K562 (cell line): ENCODE measurements at regions not wholly inside any gene's neighbourhood (a gene's known extent, or its start where the extent isn't known, plus 50 kb on each side); places are given as distances from the start of the nearest gene placed in this dataset.

ENCODE experiments used
- ATAC-seq: fragments of 200-7000 bp; cut with Tn5 transposase; 3 replicates; pipeline ENCODE4 v1.9.1; 2020; ENCODE audit warnings: moderate library complexity
- BruUV-seq: library from RNA; stranded (reverse); fragments of 400-500 nt; replicated peaks from 2 replicates; lab custom pipeline; 2021; lab: Mats Ljungman, UMichigan
- CTCF ChIA-PET: fragments of 300-600 bp; formaldehyde crosslinking; extraction: SDS; loops from one replicate; lab custom pipeline; 2021; ENCODE audit warnings: low intra/inter-chr PET ratio; lab: Yijun Ruan, JAX
- POLR2A ChIA-PET: fragments of 300-600, 350-650 bp; sonication (Branson Sonifier 250); formaldehyde crosslinking; extraction: SDS; loops from one replicate; lab custom pipeline; 2021; ENCODE audit warnings: antibody characterized with exemption, inconsistent platforms; lab: Yijun Ruan, JAX
- DNase-seq, 4 experiments: peaks; one replicate each; pipeline versions ENCODE4 v3.0.0 to v3.0.0-alpha.2; 2011 to 2018; ENCODE audit warnings: low spot score in 3 of 4, mixed read lengths in 3 of 4; ENCODE audit errors: extremely low read depth in 1 of 4
- FAIRE-seq: peaks from 2 replicates; lab custom pipeline; 2011; peaks lifted over from hg19 to GRCh38; lab: Jason Lieb, UNC
- H2AFZ ChIP-seq: 2 replicates; pipeline ENCODE4 v1.6.0; 2011; ENCODE audit warnings: low read depth, low read length, control low read depth, inconsistent platforms
- H3K27ac ChIP-seq: fragments of 200-600 bp; 3 replicates; pipeline ENCODE4 v1.8.0; 2011; ENCODE audit warnings: low read depth, mild to moderate bottlenecking, control low read depth, inconsistent platforms, low read length, moderate library complexity, mixed read lengths; ENCODE audit errors: extremely low read depth
- H3K27me3 ChIP-seq, 2 experiments: fragments of 300-600 bp in 1 of 2; 2 replicates in 1 of 2; 3 replicates in 1 of 2; pipeline versions ENCODE4 v1.6.0 to v1.8.0; 2011; ENCODE audit warnings: inconsistent platforms in 2 of 2, low read length in 2 of 2, mild to moderate bottlenecking in 1 of 2, mixed read lengths in 1 of 2, moderate library complexity in 1 of 2; ENCODE audit not compliant: control insufficient read depth in 2 of 2, insufficient read depth in 2 of 2
- H3K36me3 ChIP-seq: fragments of 300-600 bp; 3 replicates; pipeline ENCODE4 v1.8.0; 2011; ENCODE audit warnings: mild to moderate bottlenecking, low read length, inconsistent platforms; ENCODE audit not compliant: control insufficient read depth, insufficient read depth
- H3K4me1 ChIP-seq, 2 experiments: fragments of 200-600 bp in 1 of 2; replicated peaks in 1 of 2; 2 replicates in 1 of 2; 3 replicates in 1 of 2; pipeline versions ENCODE4 v1.5.1 to v1.8.0; 2011; ENCODE audit warnings: inconsistent platforms in 2 of 2, low read length in 2 of 2, mild to moderate bottlenecking in 1 of 2, mixed read lengths in 1 of 2, moderate library complexity in 1 of 2; ENCODE audit not compliant: control insufficient read depth in 2 of 2, insufficient read depth in 2 of 2
- H3K4me2 ChIP-seq: 2 replicates; pipeline ENCODE4 v1.6.1; 2011; ENCODE audit warnings: low read length, control low read depth, inconsistent platforms, mixed read lengths; ENCODE audit not compliant: insufficient read depth
- H3K4me3 ChIP-seq: fragments of 200-600 bp; sonication (generic), shearing (Covaris generic); 2 replicates; pipeline ENCODE4 v1.5.1; 2016; ENCODE audit warnings: control low read depth, inconsistent platforms
- H3K79me2 ChIP-seq: fragments of 200-600 bp; 3 replicates; pipeline ENCODE4 v1.8.0; 2011; ENCODE audit warnings: low read length, inconsistent platforms; ENCODE audit not compliant: control insufficient read depth, insufficient read depth
- H3K9ac ChIP-seq, 2 experiments: 2 replicates each; pipeline versions ENCODE4 v1.6.0 to v1.6.1; 2011; ENCODE audit warnings: low read depth in 2 of 2, low read length in 2 of 2, control low read depth in 1 of 2, inconsistent platforms in 1 of 2, mild to moderate bottlenecking in 1 of 2, mixed read lengths in 1 of 2; ENCODE audit not compliant: insufficient read depth in 1 of 2
- H3K9me1 ChIP-seq: one replicate; pipeline ENCODE4 v1.6.0; 2011; ENCODE audit warnings: inconsistent platforms, mild to moderate bottlenecking, low read length, moderate library complexity; ENCODE audit not compliant: control insufficient read depth, insufficient read depth
- H3K9me3 ChIP-seq: replicated peaks from 2 replicates; pipeline ENCODE4 v1.5.1; 2011; ENCODE audit warnings: low read depth, low read length, inconsistent platforms; ENCODE audit not compliant: control insufficient read depth, insufficient read depth
- H4K20me1 ChIP-seq: replicated peaks from 2 replicates; pipeline ENCODE4 v1.6.1; 2011; ENCODE audit warnings: low read length, inconsistent platforms, mixed read lengths; ENCODE audit not compliant: control insufficient read depth, insufficient read depth
- AFF1 ChIP-seq, 2 experiments: fragments of 450-650 bp; IDR thresholded peaks; 2 replicates each; pipeline ENCODE4 v1.6.1; 2018; ENCODE audit warnings: mild to moderate bottlenecking in 2 of 2, low read depth in 1 of 2; ENCODE audit not compliant: partially characterized antibody in 2 of 2
- ATF6 ChIP-seq: sonication (generic); formaldehyde crosslinking; IDR thresholded peaks from 2 replicates; pipeline ENCODE4 v1.4.0; 2020; ENCODE audit warnings: mild to moderate bottlenecking, missing genetic modification reagents
- CEBPG ChIP-seq, 3 experiments: fragments of 200-800 bp in 1 of 3; sonication (Bioruptor generic) in 1 of 3; sonication (generic) in 1 of 3; formaldehyde crosslinking in 1 of 3; IDR thresholded peaks in 2 of 3; conservative IDR thresholded peaks in 1 of 3; 2 replicates each; pipeline versions ENCODE4 v1.6.1 to v1.8.0; 2016 to 2022; ENCODE audit warnings: missing compliant biosample characterization in 2 of 3, missing genetic modification characterization in 2 of 3, mild to moderate bottlenecking in 1 of 3, missing genetic modification reagents in 1 of 3
- DLX4 ChIP-seq: fragments of 250-450 bp; sonication (Bioruptor Pico); IDR thresholded peaks from 2 replicates; pipeline ENCODE4 v1.6.1; 2021; ENCODE audit warnings: mild to moderate bottlenecking
- E4F1 ChIP-seq: fragments of 250-450 bp; sonication (Bioruptor Pico); IDR thresholded peaks from 2 replicates; pipeline ENCODE4 v1.5.0; 2021; ENCODE audit warnings: mild to moderate bottlenecking, borderline replicate concordance
- FIP1L1 ChIP-seq: fragments of 200-400 bp; formaldehyde crosslinking; IDR thresholded peaks from 2 replicates; pipeline ENCODE4 v1.6.1; 2018; ENCODE audit warnings: mild to moderate bottlenecking, low read depth, low read length; ENCODE audit not compliant: poor library complexity, severe bottlenecking
- JUND ChIP-seq, 2 experiments: IDR thresholded peaks; 2 replicates in 1 of 2; 3 replicates in 1 of 2; pipeline ENCODE4 v1.6.1; 2011; ENCODE audit warnings: borderline replicate concordance in 2 of 2, low read depth in 2 of 2, low read length in 2 of 2, improper control_type of control experiment in 1 of 2, missing biosample characterization in 1 of 2, missing genetic modification characterization in 1 of 2, missing genetic modification reagents in 1 of 2
- KDM4B ChIP-seq, 2 experiments: fragments of 450-650 bp in 1 of 2; sonication (generic) in 1 of 2; IDR thresholded peaks; 2 replicates each; pipeline ENCODE4 v1.6.1; 2016 to 2017; ENCODE audit warnings: borderline replicate concordance in 2 of 2, antibody characterized with exemption in 1 of 2, low read depth in 1 of 2, mild to moderate bottlenecking in 1 of 2
- KHSRP ChIP-seq: fragments of 450-650 bp; IDR thresholded peaks from 2 replicates; pipeline ENCODE4 v1.6.1; 2017
- ZC3H4 ChIP-seq: sonication (generic); formaldehyde crosslinking; IDR thresholded peaks from 2 replicates; pipeline ENCODE4 v1.9.0; 2021; ENCODE audit warnings: missing genetic modification reagents, borderline replicate concordance
- in situ Hi-C: fragments of 300-500 bp; cut with MboI; formaldehyde crosslinking; loops from 4 replicates; pipeline ENCODE4 v1.15.0; 2018; ENCODE audit warnings: inconsistent platforms, mixed read lengths
- intact Hi-C: fragments of 100-400 bp; cut with micrococcal nuclease; formaldehyde crosslinking; loops from 2 replicates; pipeline ENCODE4 v1.14.2; 2022

GRCh38 chr15:38176155-38176554 is 76.5 kb upstream of the SPRED1 start (continued):
- TF ChIP-seq E4F1 (CRISPR knock-in tag) (no peak), ATF6 (CRISPR knock-in tag) (no peak)

GRCh38 chr15:38176691-38177090 is 75.9 kb upstream of the SPRED1 start:
- no peaks in the 10 kb centered on the region for H3K27me3 ChIP-seq
- no peak overlapping the region for H3K4me3 ChIP-seq
- H3K36me3 ChIP-seq, result no peaks in the 10 kb centered on the region
- FAIRE-seq, result no peak
- H3K79me2 ChIP-seq, result no peaks in the 10 kb centered on the region
- intact Hi-C loops, result no loop called here
- ChIA-PET CTCF (no interaction called here), POLR2A (interaction anchor here (0.7 kb wide), 1 partner anchor 198 kb away, joined by 4 read pairs; no protein-coding TSS in a partner anchor)
- no peak overlapping the region for H3K9ac ChIP-seq
- no peaks in the 10 kb centered on the region for H3K9me1 ChIP-seq
- H3K4me1 ChIP-seq, result no peaks in the 10 kb centered on the region
- H2AFZ ChIP-seq, result no peak overlapping the region
- no TSS peak for BruUV-seq
- no peaks in the 10 kb centered on the region for H3K9me3 ChIP-seq
- no peak for DNase-seq
- ATAC-seq, result no peak
- H3K4me2 ChIP-seq, result no peak overlapping the region
- H3K27ac ChIP-seq, result no peak overlapping the region
- no peaks in the 10 kb centered on the region for H4K20me1 ChIP-seq
- in situ Hi-C loops, result no loop called here
- TF ChIP-seq AFF1 (IDR thresholded peaks at IDR 0.05; ENCODE audit: low read depth in 1 of 2, partially characterized antibody in 2 of 2) (no peak), FIP1L1 (no peak), DLX4 (CRISPR knock-in tag) (no peak), CEBPG (CRISPR knock-in tag; IDR thresholded peaks at IDR 0.05) (no peak), CEBPG (tag; conservative IDR thresholded peaks at IDR 0.05 in 1 of 2, IDR thresholded peaks at IDR 0.05 in 1 of 2) (no peak), KDM4B (IDR thresholded peaks at IDR 0.05; ENCODE audit: borderline replicate concordance in 2 of 2, low read depth in 1 of 2) (no peak), KHSRP (no peak), JUND (IDR thresholded peaks at IDR 0.05; ENCODE audit: borderline replicate concordance, low read depth, low read length) (no peak), JUND (tag; IDR thresholded peaks at IDR 0.05; ENCODE audit: borderline replicate concordance, low read depth, low read length) (no peak), ZC3H4 (CRISPR knock-in tag) (no peak)
